K562 (cell line): ENCODE measurements at regions not wholly inside any gene's neighbourhood (a gene's known extent, or its start where the extent isn't known, plus 50 kb on each side); places are given as distances from the start of the nearest gene placed in this dataset.

ENCODE experiments used
- ATAC-seq: fragments of 200-7000 bp; cut with Tn5 transposase; 3 replicates; pipeline ENCODE4 v1.9.1; 2020; ENCODE audit warnings: moderate library complexity
- BruUV-seq: library from RNA; stranded (reverse); fragments of 400-500 nt; replicated peaks from 2 replicates; lab custom pipeline; 2021; lab: Mats Ljungman, UMichigan
- CTCF ChIA-PET: fragments of 300-600 bp; formaldehyde crosslinking; extraction: SDS; loops from one replicate; lab custom pipeline; 2021; ENCODE audit warnings: low intra/inter-chr PET ratio; lab: Yijun Ruan, JAX
- POLR2A ChIA-PET: fragments of 300-600, 350-650 bp; sonication (Branson Sonifier 250); formaldehyde crosslinking; extraction: SDS; loops from one replicate; lab custom pipeline; 2021; ENCODE audit warnings: antibody characterized with exemption, inconsistent platforms; lab: Yijun Ruan, JAX
- DNase-seq, 4 experiments: peaks; one replicate each; pipeline versions ENCODE4 v3.0.0 to v3.0.0-alpha.2; 2011 to 2018; ENCODE audit warnings: low spot score in 3 of 4, mixed read lengths in 3 of 4; ENCODE audit errors: extremely low read depth in 1 of 4
- FAIRE-seq: peaks from 2 replicates; lab custom pipeline; 2011; peaks lifted over from hg19 to GRCh38; lab: Jason Lieb, UNC
- H2AFZ ChIP-seq: 2 replicates; pipeline ENCODE4 v1.6.0; 2011; ENCODE audit warnings: low read depth, low read length, control low read depth, inconsistent platforms
- H3K27ac ChIP-seq: fragments of 200-600 bp; 3 replicates; pipeline ENCODE4 v1.8.0; 2011; ENCODE audit warnings: low read depth, mild to moderate bottlenecking, control low read depth, inconsistent platforms, low read length, moderate library complexity, mixed read lengths; ENCODE audit errors: extremely low read depth
- H3K27me3 ChIP-seq, 2 experiments: fragments of 300-600 bp in 1 of 2; 2 replicates in 1 of 2; 3 replicates in 1 of 2; pipeline versions ENCODE4 v1.6.0 to v1.8.0; 2011; ENCODE audit warnings: inconsistent platforms in 2 of 2, low read length in 2 of 2, mild to moderate bottlenecking in 1 of 2, mixed read lengths in 1 of 2, moderate library complexity in 1 of 2; ENCODE audit not compliant: control insufficient read depth in 2 of 2, insufficient read depth in 2 of 2
- H3K36me3 ChIP-seq: fragments of 300-600 bp; 3 replicates; pipeline ENCODE4 v1.8.0; 2011; ENCODE audit warnings: mild to moderate bottlenecking, low read length, inconsistent platforms; ENCODE audit not compliant: control insufficient read depth, insufficient read depth
- H3K4me1 ChIP-seq, 2 experiments: fragments of 200-600 bp in 1 of 2; replicated peaks in 1 of 2; 2 replicates in 1 of 2; 3 replicates in 1 of 2; pipeline versions ENCODE4 v1.5.1 to v1.8.0; 2011; ENCODE audit warnings: inconsistent platforms in 2 of 2, low read length in 2 of 2, mild to moderate bottlenecking in 1 of 2, mixed read lengths in 1 of 2, moderate library complexity in 1 of 2; ENCODE audit not compliant: control insufficient read depth in 2 of 2, insufficient read depth in 2 of 2
- H3K4me2 ChIP-seq: 2 replicates; pipeline ENCODE4 v1.6.1; 2011; ENCODE audit warnings: low read length, control low read depth, inconsistent platforms, mixed read lengths; ENCODE audit not compliant: insufficient read depth
- H3K4me3 ChIP-seq: fragments of 200-600 bp; sonication (generic), shearing (Covaris generic); 2 replicates; pipeline ENCODE4 v1.5.1; 2016; ENCODE audit warnings: control low read depth, inconsistent platforms
- H3K79me2 ChIP-seq: fragments of 200-600 bp; 3 replicates; pipeline ENCODE4 v1.8.0; 2011; ENCODE audit warnings: low read length, inconsistent platforms; ENCODE audit not compliant: control insufficient read depth, insufficient read depth
- H3K9ac ChIP-seq, 2 experiments: 2 replicates each; pipeline versions ENCODE4 v1.6.0 to v1.6.1; 2011; ENCODE audit warnings: low read depth in 2 of 2, low read length in 2 of 2, control low read depth in 1 of 2, inconsistent platforms in 1 of 2, mild to moderate bottlenecking in 1 of 2, mixed read lengths in 1 of 2; ENCODE audit not compliant: insufficient read depth in 1 of 2
- H3K9me1 ChIP-seq: one replicate; pipeline ENCODE4 v1.6.0; 2011; ENCODE audit warnings: inconsistent platforms, mild to moderate bottlenecking, low read length, moderate library complexity; ENCODE audit not compliant: control insufficient read depth, insufficient read depth
- H3K9me3 ChIP-seq: replicated peaks from 2 replicates; pipeline ENCODE4 v1.5.1; 2011; ENCODE audit warnings: low read depth, low read length, inconsistent platforms; ENCODE audit not compliant: control insufficient read depth, insufficient read depth
- H4K20me1 ChIP-seq: replicated peaks from 2 replicates; pipeline ENCODE4 v1.6.1; 2011; ENCODE audit warnings: low read length, inconsistent platforms, mixed read lengths; ENCODE audit not compliant: control insufficient read depth, insufficient read depth
- ADNP ChIP-seq: fragments of 200-800 bp; sonication (Bioruptor generic); IDR thresholded peaks from 2 replicates; pipeline ENCODE4 v1.6.1; 2016; ENCODE audit warnings: missing genetic modification characterization, missing compliant biosample characterization
- DACH1 ChIP-seq: fragments of 450-650 bp; IDR thresholded peaks from 2 replicates; pipeline ENCODE4 v1.6.1; 2018; ENCODE audit not compliant: partially characterized antibody
- GATAD2B ChIP-seq: fragments of 450-650 bp; IDR thresholded peaks from 2 replicates; pipeline ENCODE4 v1.6.1; 2017; ENCODE audit warnings: mild to moderate bottlenecking, borderline replicate concordance
- NCOR1 ChIP-seq: fragments of 450-650 bp; IDR thresholded peaks from 2 replicates; pipeline ENCODE4 v1.6.1; 2016; ENCODE audit warnings: mild to moderate bottlenecking, moderate library complexity
- NFE2L1 ChIP-seq: fragments of 450-650 bp; IDR thresholded peaks from 2 replicates; pipeline ENCODE4 v1.6.1; 2016; ENCODE audit warnings: missing genetic modification characterization, low read depth, mild to moderate bottlenecking, missing compliant biosample characterization, moderate library complexity, borderline replicate concordance
- PRMT5 ChIP-seq: sonication (generic); formaldehyde crosslinking; IDR thresholded peaks from 2 replicates; pipeline ENCODE4 v1.5.0; 2020; ENCODE audit warnings: missing genetic modification reagents
- RBBP5 ChIP-seq: fragments of 200-600 bp; sonication (generic); IDR thresholded peaks from 2 replicates; pipeline ENCODE4 v1.6.1; 2012; ENCODE audit warnings: borderline replicate concordance, mild to moderate bottlenecking, low read length, control low read depth, inconsistent platforms; ENCODE audit not compliant: insufficient read depth, poor library complexity, severe bottlenecking
- SMAD1 ChIP-seq: fragments of 150-350 bp; IDR thresholded peaks from 2 replicates; pipeline ENCODE4 v1.6.1; 2014; ENCODE audit warnings: low read length, low read depth; ENCODE audit not compliant: partially characterized antibody
- SRSF1 ChIP-seq: fragments of 200-400 bp; formaldehyde crosslinking; IDR thresholded peaks from 2 replicates; pipeline ENCODE4 v1.6.1; 2017; ENCODE audit warnings: mild to moderate bottlenecking, low read depth, low read length, moderate library complexity
- TAF1 ChIP-seq: IDR thresholded peaks from 2 replicates; pipeline ENCODE4 v1.6.1; 2011; ENCODE audit warnings: mild to moderate bottlenecking, low read length, moderate library complexity; ENCODE audit not compliant: insufficient read depth, control insufficient read depth, severe bottlenecking; ENCODE audit errors: extremely low read depth
- WGBS: fragments of 100-300 bp; shearing (Covaris generic); methylation state at CpG from one replicate; pipeline ENCODE4 v1.1.6; 2016; ENCODE audit warnings: low coverage, mixed read lengths; ENCODE audit not compliant: insufficient coverage; ENCODE audit errors: missing lambda C conversion rate; 5-methylcytosine and 5-hydroxymethylcytosine counted together
- in situ Hi-C: fragments of 300-500 bp; cut with MboI; formaldehyde crosslinking; loops from 4 replicates; pipeline ENCODE4 v1.15.0; 2018; ENCODE audit warnings: inconsistent platforms, mixed read lengths
- intact Hi-C: fragments of 100-400 bp; cut with micrococcal nuclease; formaldehyde crosslinking; loops from 2 replicates; pipeline ENCODE4 v1.14.2; 2022
- TF ChIP-seq, protein P1 (sequence below): fragments of 450-650 bp; formaldehyde crosslinking; IDR thresholded peaks from 2 replicates; pipeline ENCODE4 v1.4.0; 2020; ENCODE audit warnings: mild to moderate bottlenecking, moderate library complexity
- TF ChIP-seq, protein P2 (sequence below): fragments of 250-450 bp; sonication (Bioruptor Pico); IDR thresholded peaks from 2 replicates; pipeline ENCODE4 v1.6.1; 2021; ENCODE audit warnings: mild to moderate bottlenecking
- TF ChIP-seq, protein P3 (sequence below): fragments of 450-650 bp; IDR thresholded peaks from 2 replicates; pipeline ENCODE4 v1.6.1; 2017; ENCODE audit warnings: mild to moderate bottlenecking, moderate library complexity

DNA sequence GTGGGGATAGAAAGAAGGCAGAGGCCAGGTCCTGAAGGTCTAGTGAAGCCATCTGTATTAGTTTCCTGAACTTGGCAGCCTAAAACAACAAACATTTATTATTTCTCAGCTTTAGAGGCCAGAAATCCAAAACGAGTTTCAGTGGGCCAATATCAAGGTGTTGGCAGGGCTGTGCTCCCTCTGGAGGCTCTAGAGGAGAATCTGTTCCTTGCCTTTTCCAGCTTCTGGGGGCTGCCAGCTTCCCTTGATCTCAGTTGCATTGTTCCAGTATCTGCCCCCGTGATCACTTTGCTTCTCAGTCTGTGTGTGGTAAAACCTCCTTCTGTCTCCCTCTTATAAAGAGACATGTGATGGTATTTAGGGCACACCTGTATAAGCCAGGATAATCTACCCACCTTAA is 82.4 kb downstream of the MAFB start:
- no peak for TF ChIP-seq SMAD1
- TF ChIP-seq, all 486 proteins: peak for 0
- Histone ChIP-seq H3K36me3 (no peaks in the 10 kb centered on the region), H3K79me2 (no peaks in the 10 kb centered on the region), H3K4me1 (no peaks in the 10 kb centered on the region), H3K9me3 (no peaks in the 10 kb centered on the region), H3K9me1 (no peaks in the 10 kb centered on the region), H3K27ac (no peak overlapping the region), H4K20me1 (no peaks in the 10 kb centered on the region), H3K9ac (no peak overlapping the region), H3K27me3 (no peaks in the 10 kb centered on the region), H3K4me3 (no peak overlapping the region), H3K4me2 (no peak overlapping the region), H2AFZ (no peak overlapping the region)
- intact Hi-C loops (no loop called here), in situ Hi-C loops (no loop called here)
- CTCF ChIA-PET, result no interaction called here
- FAIRE-seq (no peak), ATAC-seq (no peak), DNase-seq (no peak)
- no TSS peak for BruUV-seq
- 4% methylated on average over 2 of the region's 2 CpGs for WGBS
- POLR2A ChIA-PET, result interaction anchor here (0.6 kb wide), 1 partner anchor 56 kb away, joined by 3 read pairs; no protein-coding TSS in a partner anchor

DNA sequence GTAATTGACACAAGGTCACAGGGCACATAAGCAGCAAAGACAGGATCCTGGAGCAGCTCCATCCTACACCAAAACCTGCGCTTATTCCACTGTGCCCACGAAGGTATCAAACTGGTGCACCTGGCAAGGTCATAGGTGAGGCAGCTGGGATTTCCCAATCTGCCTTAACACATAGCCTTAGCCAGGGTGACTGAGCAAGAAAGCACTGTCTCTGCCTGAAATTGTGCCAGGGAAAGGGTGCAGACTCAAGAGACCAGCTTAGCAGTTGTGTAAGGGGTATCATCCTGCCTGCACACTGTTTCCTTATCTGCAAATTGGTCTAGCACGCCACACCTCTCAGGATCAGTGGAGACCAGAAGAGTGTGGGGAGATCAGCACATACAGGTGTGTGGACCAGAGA is 82.8 kb downstream of the MAFB start:
- no TSS peak for BruUV-seq
- in situ Hi-C loops, result no loop called here
- TF ChIP-seq ADNP (no peak), NFE2L1 (tag) (no peak), GATAD2B (no peak), DACH1 (no peak), SRSF1 (no peak), RBBP5 (no peak), NCOR1 (no peak), PRMT5 (CRISPR knock-in tag) (no peak), TAF1 (no peak)
- TF ChIP-seq, protein P1, sequence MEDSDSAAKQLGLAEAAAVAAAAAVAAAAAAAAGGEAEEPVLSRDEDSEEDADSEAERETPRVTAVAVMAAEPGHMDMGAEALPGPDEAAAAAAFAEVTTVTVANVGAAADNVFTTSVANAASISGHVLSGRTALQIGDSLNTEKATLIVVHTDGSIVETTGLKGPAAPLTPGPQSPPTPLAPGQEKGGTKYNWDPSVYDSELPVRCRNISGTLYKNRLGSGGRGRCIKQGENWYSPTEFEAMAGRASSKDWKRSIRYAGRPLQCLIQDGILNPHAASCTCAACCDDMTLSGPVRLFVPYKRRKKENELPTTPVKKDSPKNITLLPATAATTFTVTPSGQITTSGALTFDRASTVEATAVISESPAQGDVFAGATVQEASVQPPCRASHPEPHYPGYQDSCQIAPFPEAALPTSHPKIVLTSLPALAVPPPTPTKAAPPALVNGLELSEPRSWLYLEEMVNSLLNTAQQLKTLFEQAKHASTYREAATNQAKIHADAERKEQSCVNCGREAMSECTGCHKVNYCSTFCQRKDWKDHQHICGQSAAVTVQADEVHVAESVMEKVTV (CRISPR knock-in tag), result no peak
- TF ChIP-seq, protein P2, sequence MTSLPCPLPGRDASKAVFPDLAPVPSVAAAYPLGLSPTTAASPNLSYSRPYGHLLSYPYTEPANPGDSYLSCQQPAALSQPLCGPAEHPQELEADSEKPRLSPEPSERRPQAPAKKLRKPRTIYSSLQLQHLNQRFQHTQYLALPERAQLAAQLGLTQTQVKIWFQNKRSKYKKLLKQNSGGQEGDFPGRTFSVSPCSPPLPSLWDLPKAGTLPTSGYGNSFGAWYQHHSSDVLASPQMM (CRISPR knock-in tag), result no peak
- TF ChIP-seq, protein P3, sequence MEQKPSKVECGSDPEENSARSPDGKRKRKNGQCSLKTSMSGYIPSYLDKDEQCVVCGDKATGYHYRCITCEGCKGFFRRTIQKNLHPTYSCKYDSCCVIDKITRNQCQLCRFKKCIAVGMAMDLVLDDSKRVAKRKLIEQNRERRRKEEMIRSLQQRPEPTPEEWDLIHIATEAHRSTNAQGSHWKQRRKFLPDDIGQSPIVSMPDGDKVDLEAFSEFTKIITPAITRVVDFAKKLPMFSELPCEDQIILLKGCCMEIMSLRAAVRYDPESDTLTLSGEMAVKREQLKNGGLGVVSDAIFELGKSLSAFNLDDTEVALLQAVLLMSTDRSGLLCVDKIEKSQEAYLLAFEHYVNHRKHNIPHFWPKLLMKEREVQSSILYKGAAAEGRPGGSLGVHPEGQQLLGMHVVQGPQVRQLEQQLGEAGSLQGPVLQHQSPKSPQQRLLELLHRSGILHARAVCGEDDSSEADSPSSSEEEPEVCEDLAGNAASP, result no peak

More for the DNA sequence above, 82.8 kb downstream of the MAFB start:
- intact Hi-C loops, result no loop called here
- H3K9ac ChIP-seq, result no peak overlapping the region
- no peak overlapping the region for H3K4me2 ChIP-seq
- H4K20me1 ChIP-seq, result no peaks in the 10 kb centered on the region
- ChIA-PET POLR2A (interaction anchor here (0.6 kb wide), 1 partner anchor 55 kb away, joined by 3 read pairs; no protein-coding TSS in a partner anchor), CTCF (no interaction called here)
- no peak overlapping the region for H3K27ac ChIP-seq
- H3K4me1 ChIP-seq, result no peaks in the 10 kb centered on the region
- H3K9me1 ChIP-seq, result no peaks in the 10 kb centered on the region
- no peak for DNase-seq
- ATAC-seq, result no peak
- H2AFZ ChIP-seq, result no peak overlapping the region
- H3K27me3 ChIP-seq, result no peaks in the 10 kb centered on the region
- H3K4me3 ChIP-seq, result no peak overlapping the region
- no peaks in the 10 kb centered on the region for H3K36me3 ChIP-seq
- WGBS, result 0% methylated on average over 2 of the region's 3 CpGs
- no peak for FAIRE-seq
- no peaks in the 10 kb centered on the region for H3K79me2 ChIP-seq
- no peaks in the 10 kb centered on the region for H3K9me3 ChIP-seq
